Central memory CD8-positive, alpha-beta T cell (primary cell): ENCODE measurements at regions not wholly inside any gene's neighbourhood (a gene's known extent, or its start where the extent isn't known, plus 50 kb on each side); places are given as distances from the start of the nearest gene placed in this dataset.
"Not testable (repeated sequence)": the region's sequence is repeated elsewhere in the genome, so short reads cannot be mapped to it uniquely, and the experiment has no call there.

Experiments used
- ATAC-seq: fragments of 150-1000 bp; cut with Tn5 transposase; replicated peaks from 2 replicates; pipeline ENCODE4 v1.10.0; 2022; ENCODE audit warnings: mild to moderate bottlenecking, moderate FRiP score, moderate number of reproducible peaks; ENCODE audit not compliant: poor library complexity, severe bottlenecking; ENCODE audit errors: extremely low read depth
- DNase-seq, 2 donors: peaks; one replicate each; pipeline ENCODE4 v3.0.0; 2021; ENCODE audit warnings: low spot score in 2 of 2
- H3K27ac Mint-ChIP-seq: one replicate; pipeline ENCODE4 v1.8.0; 2022; ENCODE audit warnings: low read depth, mild to moderate bottlenecking, moderate library complexity, mixed read lengths
- H3K27me3 Mint-ChIP-seq: one replicate; pipeline ENCODE4 v1.8.0; 2022; ENCODE audit warnings: mixed read lengths
- H3K36me3 Mint-ChIP-seq: one replicate; pipeline ENCODE4 v1.8.0; 2022; ENCODE audit warnings: mild to moderate bottlenecking, moderate library complexity, mixed read lengths; ENCODE audit not compliant: insufficient read depth
- H3K4me1 Mint-ChIP-seq: one replicate; pipeline ENCODE4 v1.8.0; 2022; ENCODE audit warnings: mixed read lengths
- H3K4me3 Mint-ChIP-seq: one replicate; pipeline ENCODE4 v1.8.0; 2022; ENCODE audit warnings: mild to moderate bottlenecking, moderate library complexity, mixed read lengths
- H3K9me3 Mint-ChIP-seq: one replicate; pipeline ENCODE4 v1.8.0; 2022; ENCODE audit warnings: mixed read lengths

DNA sequence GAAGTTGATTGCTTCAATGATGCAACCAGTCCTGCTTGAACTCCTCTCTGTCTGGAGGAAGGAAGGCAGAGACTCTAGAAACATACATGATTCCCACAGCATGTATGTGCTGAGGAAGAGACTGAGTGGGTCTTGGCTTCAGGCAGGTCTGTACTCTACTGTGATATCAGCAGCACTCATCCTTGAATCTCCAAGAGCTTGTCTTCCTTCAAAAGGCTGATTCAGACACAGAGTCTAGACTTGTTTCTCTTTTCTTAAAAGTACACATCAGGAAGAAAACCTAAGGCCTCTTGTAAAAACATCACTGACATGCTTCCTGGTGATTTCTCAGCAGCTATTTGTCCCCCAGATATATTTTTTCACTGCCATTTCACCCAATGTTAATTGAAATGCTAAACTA is 155.7 kb upstream of the HEY2 start:
- ATAC-seq (no peak), DNase-seq (no peak)
- Mint-ChIP-seq H3K4me1 (no peaks in the 10 kb centered on the region), H3K36me3 (no peaks in the 10 kb centered on the region), H3K4me3 (no peak overlapping the region), H3K27ac (no peak overlapping the region), H3K9me3 (no peaks in the 10 kb centered on the region), H3K27me3 (peaks cover 25% of the 10 kb centered on the region)

DNA sequence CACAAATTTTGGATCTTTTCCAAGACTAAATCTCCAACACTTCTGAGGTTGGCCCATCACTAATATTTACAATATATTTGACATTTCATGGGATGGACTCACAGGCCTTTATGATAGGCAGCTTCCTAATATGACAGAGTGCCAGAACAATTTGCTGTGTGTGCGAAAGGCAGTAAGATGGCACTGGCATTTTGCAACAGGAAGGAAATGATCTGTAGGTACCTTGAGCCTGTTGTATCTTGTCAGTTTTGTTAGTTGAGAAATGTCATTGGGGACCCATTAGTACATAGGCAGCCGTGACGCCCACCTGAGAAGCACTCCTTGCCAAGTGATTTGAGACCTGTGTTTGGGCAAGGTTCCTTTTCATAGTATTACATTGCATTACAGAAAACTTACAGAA is 153.4 kb upstream of the HEY2 start:
- ATAC-seq (no peak), DNase-seq (no peak)
- Mint-ChIP-seq H3K9me3 (no peaks in the 10 kb centered on the region), H3K27ac (no peak overlapping the region), H3K36me3 (no peaks in the 10 kb centered on the region), H3K27me3 (peaks cover 33% of the 10 kb centered on the region), H3K4me1 (no peaks in the 10 kb centered on the region), H3K4me3 (no peak overlapping the region)

DNA sequence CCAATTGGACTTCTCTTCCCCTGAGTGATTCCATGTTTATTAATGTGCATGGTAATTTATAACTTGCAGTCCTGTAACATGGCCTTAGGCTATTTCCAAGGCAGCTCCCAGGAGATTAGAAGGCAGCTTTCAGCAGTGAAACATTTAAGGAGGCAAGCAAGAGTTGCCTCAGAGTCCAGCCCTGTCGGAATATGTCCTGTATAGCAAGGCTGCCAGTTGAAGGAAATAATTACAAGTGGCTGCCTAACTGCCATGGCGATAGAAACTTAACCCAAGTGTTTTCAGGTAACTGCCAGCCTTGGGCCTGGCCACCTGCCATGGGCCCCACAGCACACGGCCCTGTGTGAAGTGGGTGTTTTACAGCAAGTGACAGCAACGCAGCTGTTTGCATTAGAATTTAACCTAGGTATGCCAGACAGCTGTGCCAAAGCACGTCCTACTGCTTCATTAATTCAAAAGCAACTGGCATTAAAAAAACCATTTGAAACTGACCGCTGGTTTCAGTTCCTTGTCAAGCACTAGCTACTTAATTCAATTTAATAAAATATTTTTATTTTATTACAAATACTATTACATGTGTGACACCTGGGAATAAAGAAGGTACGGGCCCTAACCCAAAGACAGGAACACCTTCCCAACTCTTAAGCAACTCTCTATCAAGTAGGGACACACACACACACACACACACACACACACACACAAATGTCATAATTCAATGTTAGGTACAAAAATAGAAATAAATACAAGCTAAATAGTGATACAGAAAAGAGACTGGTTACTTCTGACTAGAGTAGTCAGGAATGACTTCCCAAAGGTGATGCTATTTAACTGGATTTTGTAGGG is 151.8 kb upstream of the HEY2 start:
- no peaks in the 10 kb centered on the region for H3K36me3 Mint-ChIP-seq
- ATAC-seq (no peak), DNase-seq (no peak)
- H3K4me1 Mint-ChIP-seq = no peaks in the 10 kb centered on the region
- H3K27me3 Mint-ChIP-seq = peaks cover 32% of the 10 kb centered on the region
- no peak overlapping the region for H3K27ac Mint-ChIP-seq
- H3K4me3 Mint-ChIP-seq = no peak overlapping the region
- H3K9me3 Mint-ChIP-seq = no peaks in the 10 kb centered on the region

DNA sequence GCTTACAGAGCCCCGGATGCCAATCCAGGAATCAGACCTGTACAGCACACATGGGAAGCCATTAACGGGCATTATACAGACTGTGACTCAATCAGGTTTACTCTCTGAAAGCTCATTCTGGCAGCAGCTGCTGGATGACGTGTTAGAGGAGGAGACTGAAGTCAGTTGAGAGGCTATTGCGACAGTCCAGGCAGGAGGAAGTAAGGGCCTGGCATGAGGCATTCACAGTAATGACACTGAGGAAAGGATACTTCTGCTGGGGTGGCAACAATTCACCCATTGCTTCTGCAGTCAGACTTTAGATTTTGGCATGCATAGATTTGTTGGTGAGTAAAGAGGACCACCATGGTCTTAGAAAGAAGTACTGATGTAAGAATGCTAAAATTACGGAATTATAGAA is 151.0 kb upstream of the HEY2 start:
- ATAC-seq (no peak), DNase-seq (no peak)
- peaks cover 40% of the 10 kb centered on the region for H3K27me3 Mint-ChIP-seq
- H3K4me3 Mint-ChIP-seq = no peak overlapping the region
- no peaks in the 10 kb centered on the region for H3K36me3 Mint-ChIP-seq
- H3K27ac Mint-ChIP-seq = no peak overlapping the region
- H3K9me3 Mint-ChIP-seq = no peaks in the 10 kb centered on the region
- no peaks in the 10 kb centered on the region for H3K4me1 Mint-ChIP-seq

DNA sequence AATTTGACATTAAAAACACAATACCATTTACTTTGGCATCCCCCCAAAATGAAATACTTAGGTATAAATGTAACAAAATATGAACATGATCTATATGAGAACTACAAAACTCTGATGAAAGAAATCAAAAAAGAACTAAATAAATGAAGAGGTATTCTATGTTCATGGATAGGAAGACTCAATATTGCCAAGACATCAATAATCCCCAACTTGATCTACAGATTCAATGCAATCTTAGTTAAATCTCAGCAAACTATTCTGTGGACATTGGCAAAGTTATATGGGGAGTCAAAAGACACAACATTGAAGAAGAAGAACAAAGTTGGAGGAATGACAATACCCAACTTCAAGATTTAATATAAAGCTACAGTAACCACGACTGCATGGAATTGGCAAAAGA is 145.2 kb upstream of the HEY2 start:
- Mint-ChIP-seq H3K27ac (no peak overlapping the region), H3K4me3 (no peak overlapping the region)

DNA sequence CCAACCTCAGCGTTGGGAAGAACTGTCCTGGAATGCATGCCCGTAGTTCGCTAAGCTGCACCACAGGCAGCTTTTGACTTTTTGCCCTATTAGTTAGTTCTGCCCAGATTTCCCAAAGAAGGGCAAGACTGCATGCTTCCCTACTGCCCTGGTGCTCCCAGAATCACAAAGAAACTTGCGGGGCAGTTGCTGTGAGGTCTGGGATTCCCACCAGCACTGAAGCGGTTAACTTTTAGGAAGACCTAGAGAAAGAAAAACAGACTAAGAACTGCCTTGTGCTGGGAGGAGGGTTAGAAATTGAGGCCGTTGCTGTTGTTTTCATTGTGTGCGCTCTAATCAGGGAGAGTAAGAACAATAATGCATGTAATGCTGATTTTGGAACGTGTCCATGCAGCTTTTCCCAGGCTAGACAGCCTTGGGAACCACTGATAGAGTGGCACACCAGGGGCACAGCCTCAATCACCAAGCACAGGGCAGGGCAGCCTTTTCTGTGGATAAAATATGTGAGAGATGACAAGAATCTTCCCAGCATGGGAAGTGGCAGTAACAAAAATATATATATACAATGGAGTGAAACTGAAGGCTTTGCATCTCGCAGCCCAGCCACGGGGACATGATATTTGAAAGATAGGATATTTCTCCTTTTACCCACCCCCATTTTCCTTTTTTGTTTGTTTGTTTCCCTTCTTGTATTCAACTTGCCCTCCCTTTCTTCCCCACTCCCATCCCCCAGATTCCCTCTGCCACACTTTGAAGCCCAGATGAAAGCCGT is 137.7 kb upstream of the HEY2 start:
- DNase-seq = no peak
- no peak for ATAC-seq
- H3K4me3 Mint-ChIP-seq = no peak overlapping the region
- no peaks in the 10 kb centered on the region for H3K4me1 Mint-ChIP-seq
- H3K9me3 Mint-ChIP-seq = no peaks in the 10 kb centered on the region
- peaks cover 23% of the 10 kb centered on the region for H3K27me3 Mint-ChIP-seq
- no peaks in the 10 kb centered on the region for H3K36me3 Mint-ChIP-seq
- no peak overlapping the region for H3K27ac Mint-ChIP-seq

More for the DNA sequence above, 145.2 kb upstream of the HEY2 start:
- Mint-ChIP-seq H3K27me3 (peaks cover 37% of the 10 kb centered on the region), H3K36me3 (no peaks in the 10 kb centered on the region), H3K9me3 (no peaks in the 10 kb centered on the region), H3K4me1 (no peaks in the 10 kb centered on the region)
- ATAC-seq = no peak
- DNase-seq = no peak

DNA sequence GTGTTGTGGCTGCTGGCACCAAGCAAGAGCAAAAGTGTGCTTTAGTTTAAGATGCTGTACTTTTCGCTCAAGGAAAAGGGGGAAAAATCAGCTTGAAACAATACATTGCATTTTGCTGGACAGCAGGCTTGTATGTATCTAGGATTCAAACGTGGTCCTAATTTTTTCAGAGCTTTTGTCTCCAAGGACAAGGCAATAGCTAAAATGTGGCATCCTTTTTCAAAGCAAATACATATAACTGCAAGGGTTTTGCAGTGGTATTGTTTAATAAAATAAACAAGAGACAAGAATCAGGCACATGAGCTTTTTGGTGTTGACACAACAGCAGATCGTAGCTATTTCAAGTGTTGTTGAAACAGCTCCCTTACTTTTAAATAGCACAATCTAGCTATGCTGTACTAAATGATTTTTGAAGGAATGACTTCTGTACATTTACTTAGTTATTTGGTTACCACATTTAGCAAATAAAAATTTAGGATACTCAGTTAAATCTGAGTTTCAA is 137.0 kb upstream of the HEY2 start:
- H3K9me3 Mint-ChIP-seq = no peaks in the 10 kb centered on the region
- H3K27me3 Mint-ChIP-seq = peaks cover 23% of the 10 kb centered on the region
- no peak overlapping the region for H3K27ac Mint-ChIP-seq
- no peaks in the 10 kb centered on the region for H3K36me3 Mint-ChIP-seq
- H3K4me3 Mint-ChIP-seq = no peak overlapping the region
- no peaks in the 10 kb centered on the region for H3K4me1 Mint-ChIP-seq
- no peak for ATAC-seq
- DNase-seq = no peak

DNA sequence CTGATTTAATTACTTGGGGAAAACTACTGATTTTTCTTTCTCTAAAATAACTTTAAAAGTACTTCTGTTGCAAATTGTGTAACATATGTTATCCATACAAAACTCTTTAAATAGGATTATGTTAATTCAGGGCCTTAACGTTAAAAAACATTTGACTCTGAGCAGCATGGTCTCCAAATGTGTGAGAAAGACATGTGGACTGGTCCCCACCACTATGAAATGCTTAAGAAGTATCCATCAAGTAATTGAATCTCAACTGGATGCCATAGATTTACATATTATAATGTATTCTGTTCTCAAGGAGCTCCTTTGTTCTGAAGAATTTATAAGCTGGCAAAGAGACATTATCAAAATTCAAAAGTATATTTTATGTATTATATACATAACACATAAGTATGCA is 130.8 kb upstream of the HEY2 start:
- H3K36me3 Mint-ChIP-seq = no peaks in the 10 kb centered on the region
- no peak overlapping the region for H3K4me3 Mint-ChIP-seq
- DNase-seq = no peak
- no peaks in the 10 kb centered on the region for H3K4me1 Mint-ChIP-seq
- no peaks in the 10 kb centered on the region for H3K9me3 Mint-ChIP-seq
- H3K27ac Mint-ChIP-seq = no peak overlapping the region
- peaks cover 42% of the 10 kb centered on the region for H3K27me3 Mint-ChIP-seq
- no peak for ATAC-seq

DNA sequence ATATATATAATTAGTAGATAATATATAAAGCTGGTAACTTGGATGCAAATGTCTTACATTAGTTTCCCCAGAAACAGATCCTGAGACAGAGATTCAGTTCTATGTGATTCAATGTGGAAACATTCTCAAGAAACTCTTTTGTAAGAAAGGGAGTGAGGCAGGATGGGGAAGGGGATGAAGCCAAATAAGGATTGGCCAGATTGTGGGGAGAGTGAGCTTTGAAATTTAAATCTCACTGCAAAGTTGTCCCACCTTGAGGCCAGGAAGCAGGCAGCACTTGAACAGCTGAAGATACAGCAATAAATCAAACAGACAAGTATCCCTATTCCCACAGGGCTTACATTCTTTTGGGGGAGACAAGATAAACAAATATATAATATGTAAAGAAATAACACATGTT is 126.3 kb upstream of the HEY2 start:
- no peaks in the 10 kb centered on the region for H3K36me3 Mint-ChIP-seq
- no peaks in the 10 kb centered on the region for H3K4me1 Mint-ChIP-seq
- H3K4me3 Mint-ChIP-seq = no peak overlapping the region
- peaks cover 48% of the 10 kb centered on the region for H3K27me3 Mint-ChIP-seq
- no peak for DNase-seq
- H3K27ac Mint-ChIP-seq = no peak overlapping the region
- no peak for ATAC-seq
- no peaks in the 10 kb centered on the region for H3K9me3 Mint-ChIP-seq

DNA sequence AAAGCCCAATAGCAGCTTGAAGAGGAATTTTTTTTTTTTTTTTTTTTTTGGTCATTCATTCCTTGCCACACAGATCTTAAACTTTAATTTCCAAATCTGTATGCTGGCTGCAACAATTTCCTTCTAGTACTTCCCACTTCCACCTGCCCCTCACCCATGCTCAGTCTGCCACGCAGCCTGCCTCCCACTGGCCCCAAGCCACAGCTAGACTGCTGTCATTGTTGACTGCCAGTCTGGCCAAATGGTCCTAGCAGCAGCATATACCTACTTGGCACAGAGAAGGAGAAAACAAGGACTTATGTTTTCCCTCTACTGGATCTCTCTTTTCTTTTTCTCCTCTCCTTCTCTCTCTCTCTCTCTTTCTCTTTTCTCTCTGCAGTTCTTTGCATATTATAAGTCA is 118.3 kb upstream of the HEY2 start:
- no peak overlapping the region for H3K27ac Mint-ChIP-seq
- H3K4me3 Mint-ChIP-seq = no peak overlapping the region
- peaks cover 17% of the 10 kb centered on the region for H3K27me3 Mint-ChIP-seq

DNA sequence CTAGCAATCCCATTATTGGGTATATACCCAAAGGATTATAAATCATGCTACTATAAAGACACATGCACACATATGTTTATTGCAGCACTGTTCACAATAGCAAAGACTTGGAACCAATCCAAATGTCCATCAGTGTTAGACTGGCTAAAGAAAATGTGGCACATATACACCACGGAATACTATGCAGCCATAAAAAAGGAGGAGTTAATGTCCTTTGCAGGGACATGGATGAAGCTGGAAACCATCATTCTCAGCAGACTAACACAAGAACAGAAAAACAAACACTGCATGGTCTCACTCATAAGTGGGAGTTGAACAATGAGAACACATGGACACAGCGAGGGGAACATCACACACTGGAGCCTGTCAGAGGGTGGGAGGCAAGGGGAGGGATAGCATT is 113.4 kb upstream of the HEY2 start:
- H3K36me3 Mint-ChIP-seq = not testable (repeated sequence)
- H3K27me3 Mint-ChIP-seq = peaks cover 26% of the 10 kb centered on the region

More for the DNA sequence above, 118.3 kb upstream of the HEY2 start:
- Mint-ChIP-seq H3K4me1 (no peaks in the 10 kb centered on the region), H3K9me3 (no peaks in the 10 kb centered on the region), H3K36me3 (no peaks in the 10 kb centered on the region)
- ATAC-seq = no peak
- DNase-seq = no peak

DNA sequence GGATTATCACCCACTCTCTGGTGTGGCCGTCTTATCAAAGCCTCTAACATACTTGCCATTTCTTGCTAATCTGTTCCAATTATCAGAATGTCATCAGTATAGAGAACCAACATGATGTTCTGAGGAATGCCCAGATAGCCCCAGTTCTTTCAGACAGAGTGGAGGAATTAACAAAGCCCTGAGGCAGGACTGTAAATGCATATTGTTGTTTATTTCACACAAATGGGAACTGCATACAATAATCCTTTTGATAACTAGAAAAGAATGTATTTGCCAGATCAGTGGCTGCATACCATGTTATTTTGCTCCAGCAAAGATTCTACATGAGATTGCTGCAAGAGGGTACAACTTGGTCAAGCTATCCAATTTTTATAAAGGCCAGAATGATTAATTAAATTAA is 112.8 kb upstream of the HEY2 start:
- peaks cover 2% of the 10 kb centered on the region for H3K36me3 Mint-ChIP-seq
- no peaks in the 10 kb centered on the region for H3K9me3 Mint-ChIP-seq
- DNase-seq (no peak), ATAC-seq (no peak)
- H3K4me3 Mint-ChIP-seq = no peak overlapping the region
- H3K27me3 Mint-ChIP-seq = peaks cover 32% of the 10 kb centered on the region
- no peak overlapping the region for H3K27ac Mint-ChIP-seq
- H3K4me1 Mint-ChIP-seq = no peaks in the 10 kb centered on the region

More for the DNA sequence above, 113.4 kb upstream of the HEY2 start:
- DNase-seq, H3K4me1 Mint-ChIP-seq, H3K27ac Mint-ChIP-seq, H3K4me3 Mint-ChIP-seq, H3K9me3 Mint-ChIP-seq, ATAC-seq: not testable (repeated sequence)

DNA sequence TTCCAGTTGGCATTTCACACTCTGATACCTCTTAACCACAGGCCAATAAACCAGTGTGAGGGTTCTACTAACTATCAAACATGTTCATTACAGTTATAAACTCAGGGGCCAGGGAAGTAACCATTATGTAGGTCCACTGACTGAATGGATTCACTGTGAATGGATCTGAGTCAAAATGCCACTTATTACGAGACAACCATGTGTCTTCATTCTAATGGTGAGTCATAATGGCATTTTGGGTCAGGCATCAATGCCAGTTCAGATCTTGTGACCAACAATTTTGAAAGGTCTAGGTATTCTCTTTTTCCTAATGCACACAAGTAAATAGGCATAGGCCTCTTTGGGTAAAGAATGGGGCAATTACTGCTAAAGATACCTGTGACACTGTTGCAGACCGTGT is 112.2 kb upstream of the HEY2 start:
- no peaks in the 10 kb centered on the region for H3K4me1 Mint-ChIP-seq
- H3K27ac Mint-ChIP-seq = no peak overlapping the region
- peaks cover 38% of the 10 kb centered on the region for H3K27me3 Mint-ChIP-seq
- H3K4me3 Mint-ChIP-seq = no peak overlapping the region
- no peak for ATAC-seq
- peaks cover 2% of the 10 kb centered on the region for H3K36me3 Mint-ChIP-seq
- DNase-seq = no peak
- no peaks in the 10 kb centered on the region for H3K9me3 Mint-ChIP-seq
